PC-9 (cell line): ENCODE measurements at regions not wholly inside any gene's neighbourhood (a gene's known extent, or its start where the extent isn't known, plus 50 kb on each side); places are given as distances from the start of the nearest gene placed in this dataset.

Experiments
- BruUV-seq: library from RNA; stranded (reverse); fragments of 400-500 nt; replicated peaks from 2 replicates; lab custom pipeline; 2021; lab: Mats Ljungman, UMichigan
- CTCF ChIA-PET: fragments of 300-600 bp; sonication (Branson Sonifier 250); formaldehyde crosslinking; loops from one replicate; lab custom pipeline; 2022; ENCODE audit warnings: antibody characterized with exemption; lab: Charles Lee
- POLR2A ChIA-PET: fragments of 300-600 bp; sonication (Branson Sonifier 250); formaldehyde crosslinking; loops from one replicate; lab custom pipeline; 2022; ENCODE audit warnings: antibody characterized with exemption; ENCODE audit not compliant: unreplicated experiment; lab: Charles Lee
- DNase-seq, 2 experiments: peaks; one replicate each; pipeline versions ENCODE4 v3.0.0 to v3.0.0-alpha.2; 2015 to 2022; ENCODE audit warnings: mixed read lengths in 1 of 2
- H2AFZ ChIP-seq: fragments of 200-600 bp; sonication (generic); 2 replicates; pipeline ENCODE4 v1.8.1; 2017; ENCODE audit warnings: antibody characterized with exemption
- H3F3A ChIP-seq: fragments of 200-600 bp; sonication (generic); 2 replicates; pipeline ENCODE4 v1.8.1; 2017; ENCODE audit warnings: antibody characterized with exemption, mild to moderate bottlenecking, low read depth; ENCODE audit not compliant: insufficient read depth
- H3K27ac ChIP-seq: fragments of 200-600 bp; sonication (generic); 2 replicates; pipeline ENCODE4 v1.6.1; 2016; ENCODE audit warnings: mixed run types
- H3K27me3 ChIP-seq: fragments of 200-600 bp; sonication (generic); 2 replicates; pipeline ENCODE4 v1.6.1; 2016; ENCODE audit warnings: low read depth, mixed run types; ENCODE audit not compliant: insufficient read depth
- H3K36me3 ChIP-seq: fragments of 200-600 bp; sonication (generic); 2 replicates; pipeline ENCODE4 v1.6.1; 2016; ENCODE audit warnings: low read depth, mixed run types
- H3K4me1 ChIP-seq: fragments of 200-600 bp; sonication (generic); replicated peaks from 2 replicates; pipeline ENCODE4 v1.6.1; 2016; ENCODE audit warnings: mixed run types; ENCODE audit not compliant: insufficient read depth
- H3K4me2 ChIP-seq: fragments of 200-600 bp; sonication (generic); 2 replicates; pipeline ENCODE4 v1.6.1; 2017; ENCODE audit warnings: mixed run types
- H3K4me3 ChIP-seq: fragments of 200-600 bp; sonication (generic); 2 replicates; pipeline ENCODE4 v1.6.1; 2016; ENCODE audit warnings: mixed run types
- H3K79me2 ChIP-seq: fragments of 200-600 bp; sonication (generic); 2 replicates; pipeline ENCODE4 v1.6.1; 2017; ENCODE audit warnings: low read depth, mixed run types
- H3K9me2 ChIP-seq: fragments of 200-600 bp; sonication (generic); 2 replicates; pipeline ENCODE4 v1.8.1; 2017; ENCODE audit warnings: mild to moderate bottlenecking; ENCODE audit not compliant: insufficient read depth
- H3K9me3 ChIP-seq: fragments of 200-600 bp; sonication (generic); 2 replicates; pipeline ENCODE4 v1.8.1; 2016; ENCODE audit warnings: low read depth; ENCODE audit not compliant: insufficient read depth
- H4K20me1 ChIP-seq: fragments of 200-600 bp; sonication (generic); 2 replicates; pipeline ENCODE4 v1.8.1; 2017; ENCODE audit not compliant: insufficient read depth
- CTCF ChIP-seq: fragments of 200-600 bp; sonication (generic); conservative IDR thresholded peaks from 2 replicates; pipeline ENCODE4 v1.6.1; 2017; ENCODE audit warnings: mixed run types, antibody characterized with exemption, mild to moderate bottlenecking, moderate library complexity
- EZH2 ChIP-seq: fragments of 200-600 bp; sonication (generic); IDR thresholded peaks from 2 replicates; pipeline ENCODE4 v1.8.0; 2017; ENCODE audit warnings: antibody characterized with exemption, low read depth
- intact Hi-C: fragments of 100-400 bp; cut with micrococcal nuclease; formaldehyde crosslinking; loops from one replicate; pipeline ENCODE4 v1.10.0; 2022; ENCODE audit not compliant: unreplicated experiment

GRCh38 chr2:15751477-15751876, 159.8 kb downstream of the DDX1 start:
- TF ChIP-seq EZH2 = no peak
- H3K9me3 ChIP-seq = no peaks in the 10 kb centered on the region
- no peaks in the 10 kb centered on the region for H3K79me2 ChIP-seq
- no peaks in the 10 kb centered on the region for H3K36me3 ChIP-seq
- ChIA-PET CTCF (interaction anchor here (1.1 kb wide), 1 partner anchor 8 kb away, joined by 4 read pairs; no protein-coding TSS in a partner anchor), POLR2A (no interaction called here)
- BruUV-seq = no TSS peak
- DNase-seq = no peak
- H3K9me2 ChIP-seq = no peaks in the 10 kb centered on the region
- intact Hi-C loops = no loop called here
- no peaks in the 10 kb centered on the region for H3F3A ChIP-seq
- H4K20me1 ChIP-seq = no peaks in the 10 kb centered on the region
- H3K4me1 ChIP-seq = no peaks in the 10 kb centered on the region
- no peak overlapping the region for H3K27ac ChIP-seq
- no peak overlapping the region for H2AFZ ChIP-seq
- no peak overlapping the region for H3K4me3 ChIP-seq
- H3K27me3 ChIP-seq = peaks cover 96% of the 10 kb centered on the region
- no peak overlapping the region for H3K4me2 ChIP-seq

- Histone ChIP-seq H4K20me1 (no peaks in the 10 kb centered on the region), H2AFZ (no peak overlapping the region), H3K4me1 (no peaks in the 10 kb centered on the region), H3K9me2 (no peaks in the 10 kb centered on the region), H3F3A (no peaks in the 10 kb centered on the region), H3K27me3 (peaks cover 96% of the 10 kb centered on the region), H3K4me2 (no peak overlapping the region), H3K9me3 (no peaks in the 10 kb centered on the region), H3K27ac (no peak overlapping the region), H3K4me3 (no peak overlapping the region), H3K36me3 (no peaks in the 10 kb centered on the region), H3K79me2 (no peaks in the 10 kb centered on the region)
- BruUV-seq = no TSS peak
- no peak for DNase-seq
- ChIA-PET CTCF (no interaction called here), POLR2A (no interaction called here)
- no peak for TF ChIP-seq EZH2
- no peak for TF ChIP-seq CTCF
- intact Hi-C loops = no loop called here
Observed at GRCh38 chr2:15752552-15753232, 161.0 kb downstream of the DDX1 start.

GRCh38 chr2:15753233-15753798, 161.6 kb downstream of the DDX1 start:
- H3K4me2 ChIP-seq = no peak overlapping the region
- H4K20me1 ChIP-seq = no peaks in the 10 kb centered on the region
- H3K9me2 ChIP-seq = no peaks in the 10 kb centered on the region
- H3K27ac ChIP-seq = no peak overlapping the region
- ChIA-PET CTCF (no interaction called here), POLR2A (no interaction called here)
- no peak overlapping the region for H2AFZ ChIP-seq
- no TSS peak for BruUV-seq
- H3F3A ChIP-seq = no peaks in the 10 kb centered on the region
- no peaks in the 10 kb centered on the region for H3K9me3 ChIP-seq
- H3K27me3 ChIP-seq = peaks cover 96% of the 10 kb centered on the region
- DNase-seq = no peak
- intact Hi-C loops = no loop called here
- H3K36me3 ChIP-seq = no peaks in the 10 kb centered on the region
- H3K79me2 ChIP-seq = no peaks in the 10 kb centered on the region
- no peaks in the 10 kb centered on the region for H3K4me1 ChIP-seq
- no peak overlapping the region for H3K4me3 ChIP-seq
- TF ChIP-seq CTCF = no peak
- TF ChIP-seq EZH2 = no peak
